IMR-90 (cell line): ENCODE measurements at regions not wholly inside any gene's neighbourhood (a gene's known extent, or its start where the extent isn't known, plus 50 kb on each side); places are given as distances from the start of the nearest gene placed in this dataset.

Experiments
- ATAC-seq: fragments of 200-7000 bp; cut with Tn5 transposase; 2 replicates; pipeline ENCODE4 v1.9.1; 2020; ENCODE audit warnings: low read depth, mild to moderate bottlenecking, moderate library complexity
- BruUV-seq: library from RNA; stranded (reverse); fragments of 400-500 nt; replicated peaks from 2 replicates; lab custom pipeline; 2021; lab: Mats Ljungman, UMichigan
- CTCF ChIA-PET: fragments of 300-600 bp; formaldehyde crosslinking; extraction: SDS; loops from one replicate; lab custom pipeline; 2021; ENCODE audit warnings: antibody characterized with exemption; lab: Yijun Ruan, JAX
- POLR2A ChIA-PET: fragments of 300-600 bp; sonication (Branson Sonifier 250); formaldehyde crosslinking; loops from one replicate; lab custom pipeline; 2022; ENCODE audit warnings: antibody characterized with exemption; ENCODE audit not compliant: unreplicated experiment; lab: Charles Lee
- DNase-seq: peaks from one replicate; pipeline ENCODE4 v3.0.0; 2013
- H2AFZ ChIP-seq: replicated peaks from 2 replicates; pipeline ENCODE3; 2013; ENCODE audit warnings: low read length, mild to moderate bottlenecking; ENCODE audit not compliant: poor library complexity
- H2AK5ac ChIP-seq: 2 replicates; pipeline ENCODE4 v1.6.1; 2013; ENCODE audit warnings: low read depth, low read length, inconsistent platforms
- H2AK9ac ChIP-seq: replicated peaks from 2 replicates; pipeline ENCODE3; 2013; ENCODE audit warnings: mild to moderate bottlenecking, low read depth, low read length, moderate library complexity; ENCODE audit not compliant: poor library complexity
- H2BK120ac ChIP-seq: 2 replicates; pipeline ENCODE4 v1.6.1; 2013; ENCODE audit warnings: low read depth, low read length, inconsistent platforms
- H2BK15ac ChIP-seq: 3 replicates; pipeline ENCODE4 v1.6.1; 2013; ENCODE audit warnings: low read depth, low read length, inconsistent platforms
- H2BK20ac ChIP-seq: 2 replicates; pipeline ENCODE4 v1.6.1; 2013; ENCODE audit warnings: low read depth, mild to moderate bottlenecking, inconsistent platforms, low read length, moderate library complexity
- H2BK5ac ChIP-seq: 2 replicates; pipeline ENCODE4 v1.6.1; 2013; ENCODE audit warnings: mild to moderate bottlenecking, low read depth, low read length, inconsistent platforms; ENCODE audit not compliant: poor library complexity, severe bottlenecking
- H3K14ac ChIP-seq: replicated peaks from 2 replicates; pipeline ENCODE4 v1.6.1; 2013; ENCODE audit warnings: low read depth, low read length, inconsistent platforms
- H3K18ac ChIP-seq: 2 replicates; pipeline ENCODE4 v1.6.1; 2013; ENCODE audit warnings: low read depth, low read length, control low read depth
- H3K23ac ChIP-seq: 2 replicates; pipeline ENCODE4 v1.6.1; 2013; ENCODE audit warnings: low read depth, low read length, inconsistent platforms
- H3K27ac ChIP-seq: 2 replicates; pipeline ENCODE4 v1.5.1; 2013; ENCODE audit warnings: mild to moderate bottlenecking, control low read depth, low read length; ENCODE audit not compliant: insufficient read depth
- H3K27me3 ChIP-seq: 2 replicates; pipeline ENCODE4 v1.6.1; 2013; ENCODE audit warnings: low read length; ENCODE audit not compliant: control insufficient read depth, insufficient read depth
- H3K36me3 ChIP-seq: 2 replicates; pipeline ENCODE4 v1.6.1; 2013; ENCODE audit warnings: low read length, mixed read lengths; ENCODE audit not compliant: control insufficient read depth, insufficient read depth
- H3K4ac ChIP-seq: 2 replicates; pipeline ENCODE4 v1.6.1; 2013; ENCODE audit warnings: low read depth, low read length, inconsistent platforms
- H3K4me1 ChIP-seq: 2 replicates; pipeline ENCODE4 v1.6.1; 2013; ENCODE audit warnings: low read length, mixed read lengths; ENCODE audit not compliant: control insufficient read depth, insufficient read depth
- H3K4me2 ChIP-seq: 2 replicates; pipeline ENCODE4 v1.6.1; 2013; ENCODE audit warnings: low read depth, mild to moderate bottlenecking, control low read depth, low read length, moderate library complexity
- H3K4me3 ChIP-seq: 2 replicates; pipeline ENCODE4 v1.5.1; 2013; ENCODE audit warnings: low read depth, mild to moderate bottlenecking, control low read depth, low read length, moderate library complexity; ENCODE audit not compliant: insufficient read depth
- H3K56ac ChIP-seq: 2 replicates; pipeline ENCODE4 v1.6.1; 2013; ENCODE audit warnings: low read length, inconsistent platforms; ENCODE audit not compliant: insufficient read depth; ENCODE audit errors: extremely low read depth
- H3K79me1 ChIP-seq, 2 experiments: 2 replicates each; pipeline ENCODE4 v1.6.1; 2013; ENCODE audit warnings: low read length in 2 of 2, inconsistent platforms in 1 of 2, low read depth in 1 of 2
- H3K9ac ChIP-seq: 2 replicates; pipeline ENCODE4 v1.6.1; 2013; ENCODE audit warnings: low read depth, low read length, control low read depth
- H3K9me1 ChIP-seq: 2 replicates; pipeline ENCODE4 v1.6.1; 2013; ENCODE audit warnings: low read length, inconsistent platforms; ENCODE audit not compliant: insufficient read depth
- H3K9me3 ChIP-seq: 2 replicates; pipeline ENCODE4 v1.6.1; 2013; ENCODE audit warnings: low read length; ENCODE audit not compliant: control insufficient read depth, insufficient read depth
- H4K20me1 ChIP-seq: 2 replicates; pipeline ENCODE4 v1.6.1; 2013; ENCODE audit warnings: low read length, inconsistent platforms; ENCODE audit not compliant: insufficient read depth
- H4K5ac ChIP-seq: 2 replicates; pipeline ENCODE4 v1.6.1; 2013; ENCODE audit warnings: mild to moderate bottlenecking, low read depth, low read length, control low read depth
- H4K8ac ChIP-seq, 2 experiments: 2 replicates each; pipeline ENCODE4 v1.6.1; 2013; ENCODE audit warnings: low read depth in 2 of 2, low read length in 2 of 2, control low read depth in 1 of 2, inconsistent platforms in 1 of 2
- H4K91ac ChIP-seq: 2 replicates; pipeline ENCODE4 v1.6.1; 2013; ENCODE audit warnings: low read depth, low read length, inconsistent platforms; ENCODE audit not compliant: insufficient read depth
- BHLHE40 ChIP-seq: fragments of 150-350 bp; IDR thresholded peaks from 2 replicates; pipeline ENCODE4 v1.6.1; 2016; ENCODE audit warnings: mild to moderate bottlenecking, low read depth, low read length
- CEBPB ChIP-seq: IDR thresholded peaks from 2 replicates; pipeline ENCODE4 v1.6.1; 2012; ENCODE audit warnings: low read depth, low read length, improper control_type of control experiment
- CHD1 ChIP-seq: IDR thresholded peaks from 2 replicates; pipeline ENCODE4 v1.6.1; 2012; ENCODE audit warnings: low read depth, low read length, improper control_type of control experiment
- CTCF ChIP-seq: conservative IDR thresholded peaks from 2 replicates; pipeline ENCODE4 v1.5.1; 2012; ENCODE audit warnings: mild to moderate bottlenecking, low read depth, low read length, improper control_type of control experiment
- ELK1 ChIP-seq: fragments of 150-350 bp; IDR thresholded peaks from 2 replicates; pipeline ENCODE4 v1.6.1; 2016; ENCODE audit warnings: low read depth, mild to moderate bottlenecking, low read length, moderate library complexity, borderline replicate concordance
- FOS ChIP-seq: fragments of 150-350 bp; IDR thresholded peaks from 2 replicates; pipeline ENCODE4 v1.6.1; 2016; ENCODE audit warnings: low read depth, low read length
- MAFK ChIP-seq: IDR thresholded peaks from 2 replicates; pipeline ENCODE4 v1.6.1; 2012; ENCODE audit warnings: low read depth, low read length, improper control_type of control experiment
- MAZ ChIP-seq: IDR thresholded peaks from 2 replicates; pipeline ENCODE4 v1.6.1; 2012; ENCODE audit warnings: low read depth, mild to moderate bottlenecking, low read length, improper control_type of control experiment, moderate library complexity, borderline replicate concordance
- MXI1 ChIP-seq: IDR thresholded peaks from 2 replicates; pipeline ENCODE4 v1.6.1; 2012; ENCODE audit warnings: low read depth, mild to moderate bottlenecking, low read length, moderate library complexity, borderline replicate concordance
- NFE2L2 ChIP-seq: fragments of 150-350 bp; IDR thresholded peaks from 2 replicates; pipeline ENCODE4 v1.6.1; 2016; ENCODE audit warnings: low read depth, mild to moderate bottlenecking, low read length
- POLR2A ChIP-seq: IDR thresholded peaks from 2 replicates; pipeline ENCODE4 v1.6.1; 2012; ENCODE audit warnings: mild to moderate bottlenecking, low read depth, low read length
- RAD21 ChIP-seq: IDR thresholded peaks from 2 replicates; pipeline ENCODE4 v1.6.1; 2012; ENCODE audit warnings: low read length, improper control_type of control experiment
- RCOR1 ChIP-seq: IDR thresholded peaks from 2 replicates; pipeline ENCODE4 v1.6.1; 2012; ENCODE audit warnings: mild to moderate bottlenecking, low read length, improper control_type of control experiment; ENCODE audit not compliant: insufficient replicate concordance
- RFX5 ChIP-seq: IDR thresholded peaks from 2 replicates; pipeline ENCODE4 v1.8.0; 2012; ENCODE audit warnings: low read depth, mild to moderate bottlenecking, low read length, moderate library complexity
- SMC3 ChIP-seq: fragments of 150-350 bp; IDR thresholded peaks from 2 replicates; pipeline ENCODE4 v1.6.1; 2016; ENCODE audit warnings: low read depth, mild to moderate bottlenecking, antibody characterized with exemption, low read length, moderate library complexity
- USF2 ChIP-seq: fragments of 150-350 bp; IDR thresholded peaks from 2 replicates; pipeline ENCODE4 v1.6.1; 2017; ENCODE audit warnings: mild to moderate bottlenecking, antibody characterized with exemption, low read length, low read depth
- WGBS, 2 experiments: methylation state at CpG; one replicate each; pipeline versions ENCODE4 v1.1.5 to v1.1.7; 2013; ENCODE audit warnings: missing lambda C conversion rate in 2 of 2; ENCODE audit not compliant: insufficient read length in 1 of 2; ENCODE audit errors: extremely low coverage in 2 of 2; 5-methylcytosine and 5-hydroxymethylcytosine counted together
- dilution Hi-C: fragments of 300-500 bp; cut with HindIII; formaldehyde crosslinking; loops from one replicate; pipeline ENCODE4 v1.14.3; 2018; ENCODE audit warnings: low sequenced_read_pairs; ENCODE audit not compliant: unreplicated experiment
- in situ Hi-C: fragments of 300-500 bp; cut with MboI; formaldehyde crosslinking; loops from 3 replicates; pipeline ENCODE4 v1.14.3; 2019; ENCODE audit warnings: low sequenced_read_pairs, inconsistent platforms, mixed read lengths
- intact Hi-C: fragments of 100-400 bp; cut with micrococcal nuclease; formaldehyde crosslinking; loops from 2 replicates; pipeline ENCODE4 v1.10.0; 2022

- CTCF ChIA-PET = no interaction called here
Measured at GRCh38 chr20:40081653-40082052, 607.4 kb downstream of the MAFB start.

More at GRCh38 chr20:40081653-40082052, 607.4 kb downstream of the MAFB start:
- Histone ChIP-seq H4K5ac (no peak overlapping the region), H3K14ac (no peak overlapping the region), H4K8ac (no peak overlapping the region), H3K27ac (no peak overlapping the region), H2BK15ac (no peak overlapping the region), H3K9ac (no peak overlapping the region), H3K27me3 (no peaks in the 10 kb centered on the region), H3K4me2 (no peak overlapping the region), H3K18ac (no peak overlapping the region), H2BK120ac (no peak overlapping the region), H3K9me3 (no peaks in the 10 kb centered on the region), H3K4me1 (no peaks in the 10 kb centered on the region), H3K9me1 (no peaks in the 10 kb centered on the region), H2BK5ac (no peak overlapping the region), H3K4me3 (no peak overlapping the region), H3K56ac (no peak overlapping the region), H2BK20ac (no peak overlapping the region), H3K23ac (no peak overlapping the region), H3K4ac (no peak overlapping the region), H2AFZ (no peak overlapping the region), H2AK5ac (no peak overlapping the region), H2AK9ac (no peak overlapping the region), H4K20me1 (no peaks in the 10 kb centered on the region), H3K79me1 (no peaks in the 10 kb centered on the region), H4K91ac (no peak overlapping the region), H3K36me3 (no peaks in the 10 kb centered on the region)
- TF ChIP-seq FOS (no peak), ELK1 (no peak), RAD21 (no peak), MAFK (no peak), SMC3 (no peak), USF2 (no peak), BHLHE40 (no peak), RCOR1 (no peak), NFE2L2 (no peak), POLR2A (no peak), RFX5 (no peak), CEBPB (no peak), MXI1 (no peak), CTCF (no peak), MAZ (no peak), CHD1 (no peak)
- ATAC-seq (no peak), DNase-seq (no peak)
- intact Hi-C loops (no loop called here), dilution Hi-C loops (no loop called here), in situ Hi-C loops (no loop called here)
- WGBS, 2 experiments = no CpG with 5 or more reads among the region's 3 CpGs
- POLR2A ChIA-PET = no interaction called here
- no TSS peak for BruUV-seq
